HepG2 (cell line): ENCODE measurements at regions not wholly inside any gene's neighbourhood (a gene's known extent, or its start where the extent isn't known, plus 50 kb on each side); places are given as distances from the start of the nearest gene placed in this dataset.

Experiments used
- CTCF ChIP-seq: sonication (generic); formaldehyde crosslinking; IDR thresholded peaks from 2 replicates; pipeline ENCODE4 v1.5.0; 2020; ENCODE audit warnings: mild to moderate bottlenecking, missing genetic modification reagents, moderate library complexity
- EZH2 ChIP-seq: conservative IDR thresholded peaks from 2 replicates; pipeline ENCODE4 v1.6.1; 2012; ENCODE audit warnings: mild to moderate bottlenecking, low read depth, low read length, moderate library complexity
- GABPA ChIP-seq, 2 experiments: IDR thresholded peaks; 2 replicates each; pipeline ENCODE4 v1.6.1; 2011 to 2016; ENCODE audit warnings: low read depth in 2 of 2, low read length in 1 of 2, missing biosample characterization in 1 of 2, missing genetic modification characterization in 1 of 2
- IRX3 ChIP-seq: sonication (generic); formaldehyde crosslinking; IDR thresholded peaks from 2 replicates; pipeline ENCODE4 v1.8.1; 2023; ENCODE audit warnings: mild to moderate bottlenecking, low read depth, missing genetic modification reagents, borderline replicate concordance
- JUND ChIP-seq: sonication (generic); formaldehyde crosslinking; IDR thresholded peaks from 2 replicates; pipeline ENCODE4 v1.8.0; 2022; ENCODE audit warnings: mild to moderate bottlenecking, missing genetic modification reagents
- MEF2D ChIP-seq: sonication (generic); formaldehyde crosslinking; IDR thresholded peaks from 2 replicates; pipeline ENCODE4 v1.5.1; 2020; ENCODE audit warnings: mild to moderate bottlenecking, missing genetic modification reagents
- NFE2L1 ChIP-seq: sonication (generic); formaldehyde crosslinking; IDR thresholded peaks from 2 replicates; pipeline ENCODE4 v1.4.0; 2020; ENCODE audit warnings: missing genetic modification reagents, mild to moderate bottlenecking, borderline replicate concordance
- PRDM10 ChIP-seq: sonication (generic); formaldehyde crosslinking; IDR thresholded peaks from 2 replicates; pipeline ENCODE4 v1.4.0; 2020; ENCODE audit warnings: low read depth, missing genetic modification reagents
- ZBTB10 ChIP-seq: sonication (generic); formaldehyde crosslinking; IDR thresholded peaks from 2 replicates; pipeline ENCODE4 v1.4.0; 2020; ENCODE audit warnings: missing genetic modification reagents, borderline replicate concordance
- ZNF17 ChIP-seq: sonication (generic); formaldehyde crosslinking; IDR thresholded peaks from 2 replicates; pipeline ENCODE4 v1.5.0; 2020; ENCODE audit warnings: mild to moderate bottlenecking, missing genetic modification reagents
- ZNF530 ChIP-seq: sonication (generic); formaldehyde crosslinking; IDR thresholded peaks from 2 replicates; pipeline ENCODE4 v1.5.0; 2020; ENCODE audit warnings: low read depth, mild to moderate bottlenecking, missing genetic modification reagents
- TF ChIP-seq, protein P1 (sequence below): sonication (generic); formaldehyde crosslinking; IDR thresholded peaks from 2 replicates; pipeline ENCODE4 v1.5.0; 2020; ENCODE audit warnings: mild to moderate bottlenecking, missing genetic modification reagents, borderline replicate concordance
- TF ChIP-seq, protein P2 (sequence below): sonication (generic); formaldehyde crosslinking; IDR thresholded peaks from 2 replicates; pipeline ENCODE4 v1.5.0; 2020; ENCODE audit warnings: missing genetic modification reagents

DNA sequence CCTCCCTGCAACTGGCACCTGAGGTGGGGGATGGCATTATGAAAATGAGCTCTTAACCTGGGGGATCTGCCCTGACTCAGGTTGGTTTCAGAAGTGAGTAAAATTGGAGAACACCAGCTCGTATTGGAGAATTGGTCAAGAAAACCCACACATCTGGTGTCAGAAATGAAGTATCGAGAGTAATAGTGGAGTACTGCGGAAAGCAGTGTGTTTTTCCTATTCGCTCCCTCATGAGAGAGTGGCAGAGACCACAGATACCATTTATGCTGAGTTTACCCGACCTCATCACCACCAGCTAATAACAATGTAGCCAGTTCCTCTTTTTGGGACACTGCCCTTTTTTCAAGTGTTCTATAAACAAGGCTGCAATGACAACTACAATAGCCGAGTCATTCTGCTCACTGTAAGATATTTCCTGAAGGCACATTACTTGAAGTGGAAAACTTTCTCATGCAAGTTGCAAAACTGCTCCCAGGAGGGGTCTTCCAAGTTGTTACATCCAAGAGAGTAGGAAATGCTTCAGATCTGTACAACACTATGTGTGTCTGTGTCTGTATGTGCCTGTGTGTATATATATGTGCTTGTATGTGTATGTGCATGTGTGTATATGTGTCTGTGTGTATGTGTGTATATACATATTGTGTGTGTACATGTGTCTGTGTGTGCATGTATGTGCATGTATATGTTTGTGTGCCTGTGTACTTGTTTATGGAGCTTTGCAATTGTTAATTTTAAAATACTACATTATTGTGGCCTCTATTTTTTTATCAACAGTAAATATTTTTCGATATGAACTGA is 106.0 kb upstream of the CST7 start:
- TF ChIP-seq CTCF (no peak), IRX3 (CRISPR knock-in tag) (no peak), NFE2L1 (CRISPR knock-in tag) (no peak), PRDM10 (no peak), GABPA (IDR thresholded peaks at IDR 0.05; ENCODE audit: low read depth, low read length) (no peak), GABPA (CRISPR knock-in tag; IDR thresholded peaks at IDR 0.05; ENCODE audit: low read depth) (no peak), ZNF17 (CRISPR knock-in tag) (no peak), ZBTB10 (no peak), MEF2D (CRISPR knock-in tag) (no peak), EZH2 (no peak), JUND (CRISPR knock-in tag) (no peak), ZNF530 (CRISPR knock-in tag) (no peak)
- TF ChIP-seq, protein P1, sequence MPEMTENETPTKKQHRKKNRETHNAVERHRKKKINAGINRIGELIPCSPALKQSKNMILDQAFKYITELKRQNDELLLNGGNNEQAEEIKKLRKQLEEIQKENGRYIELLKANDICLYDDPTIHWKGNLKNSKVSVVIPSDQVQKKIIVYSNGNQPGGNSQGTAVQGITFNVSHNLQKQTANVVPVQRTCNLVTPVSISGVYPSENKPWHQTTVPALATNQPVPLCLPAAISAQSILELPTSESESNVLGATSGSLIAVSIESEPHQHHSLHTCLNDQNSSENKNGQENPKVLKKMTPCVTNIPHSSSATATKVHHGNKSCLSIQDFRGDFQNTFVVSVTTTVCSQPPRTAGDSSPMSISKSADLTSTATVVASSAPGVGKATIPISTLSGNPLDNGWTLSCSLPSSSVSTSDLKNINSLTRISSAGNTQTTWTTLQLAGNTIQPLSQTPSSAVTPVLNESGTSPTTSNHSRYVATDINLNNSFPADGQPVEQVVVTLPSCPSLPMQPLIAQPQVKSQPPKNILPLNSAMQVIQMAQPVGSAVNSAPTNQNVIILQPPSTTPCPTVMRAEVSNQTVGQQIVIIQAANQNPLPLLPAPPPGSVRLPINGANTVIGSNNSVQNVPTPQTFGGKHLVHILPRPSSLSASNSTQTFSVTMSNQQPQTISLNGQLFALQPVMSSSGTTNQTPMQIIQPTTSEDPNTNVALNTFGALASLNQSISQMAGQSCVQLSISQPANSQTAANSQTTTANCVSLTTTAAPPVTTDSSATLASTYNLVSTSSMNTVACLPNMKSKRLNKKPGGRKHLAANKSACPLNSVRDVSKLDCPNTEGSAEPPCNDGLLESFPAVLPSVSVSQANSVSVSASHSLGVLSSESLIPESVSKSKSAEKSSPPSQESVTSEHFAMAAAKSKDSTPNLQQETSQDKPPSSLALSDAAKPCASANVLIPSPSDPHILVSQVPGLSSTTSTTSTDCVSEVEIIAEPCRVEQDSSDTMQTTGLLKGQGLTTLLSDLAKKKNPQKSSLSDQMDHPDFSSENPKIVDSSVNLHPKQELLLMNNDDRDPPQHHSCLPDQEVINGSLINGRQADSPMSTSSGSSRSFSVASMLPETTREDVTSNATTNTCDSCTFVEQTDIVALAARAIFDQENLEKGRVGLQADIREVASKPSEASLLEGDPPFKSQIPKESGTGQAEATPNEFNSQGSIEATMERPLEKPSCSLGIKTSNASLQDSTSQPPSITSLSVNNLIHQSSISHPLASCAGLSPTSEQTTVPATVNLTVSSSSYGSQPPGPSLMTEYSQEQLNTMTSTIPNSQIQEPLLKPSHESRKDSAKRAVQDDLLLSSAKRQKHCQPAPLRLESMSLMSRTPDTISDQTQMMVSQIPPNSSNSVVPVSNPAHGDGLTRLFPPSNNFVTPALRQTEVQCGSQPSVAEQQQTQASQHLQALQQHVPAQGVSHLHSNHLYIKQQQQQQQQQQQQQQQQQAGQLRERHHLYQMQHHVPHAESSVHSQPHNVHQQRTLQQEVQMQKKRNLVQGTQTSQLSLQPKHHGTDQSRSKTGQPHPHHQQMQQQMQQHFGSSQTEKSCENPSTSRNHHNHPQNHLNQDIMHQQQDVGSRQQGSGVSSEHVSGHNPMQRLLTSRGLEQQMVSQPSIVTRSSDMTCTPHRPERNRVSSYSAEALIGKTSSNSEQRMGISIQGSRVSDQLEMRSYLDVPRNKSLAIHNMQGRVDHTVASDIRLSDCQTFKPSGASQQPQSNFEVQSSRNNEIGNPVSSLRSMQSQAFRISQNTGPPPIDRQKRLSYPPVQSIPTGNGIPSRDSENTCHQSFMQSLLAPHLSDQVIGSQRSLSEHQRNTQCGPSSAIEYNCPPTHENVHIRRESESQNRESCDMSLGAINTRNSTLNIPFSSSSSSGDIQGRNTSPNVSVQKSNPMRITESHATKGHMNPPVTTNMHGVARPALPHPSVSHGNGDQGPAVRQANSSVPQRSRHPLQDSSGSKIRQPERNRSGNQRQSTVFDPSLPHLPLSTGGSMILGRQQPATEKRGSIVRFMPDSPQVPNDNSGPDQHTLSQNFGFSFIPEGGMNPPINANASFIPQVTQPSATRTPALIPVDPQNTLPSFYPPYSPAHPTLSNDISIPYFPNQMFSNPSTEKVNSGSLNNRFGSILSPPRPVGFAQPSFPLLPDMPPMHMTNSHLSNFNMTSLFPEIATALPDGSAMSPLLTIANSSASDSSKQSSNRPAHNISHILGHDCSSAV, result no peak
- TF ChIP-seq, protein P2, sequence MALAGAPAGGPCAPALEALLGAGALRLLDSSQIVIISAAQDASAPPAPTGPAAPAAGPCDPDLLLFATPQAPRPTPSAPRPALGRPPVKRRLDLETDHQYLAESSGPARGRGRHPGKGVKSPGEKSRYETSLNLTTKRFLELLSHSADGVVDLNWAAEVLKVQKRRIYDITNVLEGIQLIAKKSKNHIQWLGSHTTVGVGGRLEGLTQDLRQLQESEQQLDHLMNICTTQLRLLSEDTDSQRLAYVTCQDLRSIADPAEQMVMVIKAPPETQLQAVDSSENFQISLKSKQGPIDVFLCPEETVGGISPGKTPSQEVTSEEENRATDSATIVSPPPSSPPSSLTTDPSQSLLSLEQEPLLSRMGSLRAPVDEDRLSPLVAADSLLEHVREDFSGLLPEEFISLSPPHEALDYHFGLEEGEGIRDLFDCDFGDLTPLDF (CRISPR knock-in tag), result no peak
